ENCODE measurements at regions not wholly inside any gene's neighbourhood (a gene's known extent, or its start where the extent isn't known, plus 50 kb on each side); places are given as distances from the start of the nearest gene placed in this dataset.
A peak's percentile ranks its signal among the peaks of the same experiment; 100 is the strongest.

- no peak for TF ChIP-seq CTCF (IDR thresholded peaks at IDR 0.05; ENCODE audit: insufficient read depth, low read length, poor library complexity, severe bottlenecking)
- peaks cover 60% of the 10 kb centered on the region for H3K27me3 ChIP-seq (ENCODE audit: control insufficient read depth, insufficient read depth, low read length)
- H3K36me3 ChIP-seq (ENCODE audit: control insufficient read depth, insufficient read depth, low read length) = no peaks in the 10 kb centered on the region
- H3K4me3 ChIP-seq (ENCODE audit: low read depth, low read length) = no peak overlapping the region
- no peak for DNase-seq (ENCODE audit: low read depth)
These were observed 78.7 kb upstream of the ARAP3 start for GRCh38 chr5:141760753-141761152.

GRCh38 chr5:141760193-141760592 is 78.2 kb upstream of the ARAP3 start:
- H3K27me3 ChIP-seq (ENCODE audit: control insufficient read depth, insufficient read depth, low read length) = peaks cover 61% of the 10 kb centered on the region
- TF ChIP-seq CTCF (IDR thresholded peaks at IDR 0.05; ENCODE audit: insufficient read depth, low read length, poor library complexity, severe bottlenecking) = no peak
- H3K36me3 ChIP-seq (ENCODE audit: control insufficient read depth, insufficient read depth, low read length) = no peaks in the 10 kb centered on the region
- no peak overlapping the region for H3K4me3 ChIP-seq (ENCODE audit: low read depth, low read length)
- no peak for DNase-seq (ENCODE audit: low read depth)

GRCh38 chr5:141758310-141758998 is 76.4 kb upstream of the ARAP3 start:
- no peaks in the 10 kb centered on the region for H3K36me3 ChIP-seq (ENCODE audit: control insufficient read depth, insufficient read depth, low read length)
- H3K4me3 ChIP-seq (ENCODE audit: low read depth, low read length) = no peak overlapping the region
- no peak for TF ChIP-seq CTCF (IDR thresholded peaks at IDR 0.05; ENCODE audit: insufficient read depth, low read length, poor library complexity, severe bottlenecking)
- peaks cover 72% of the 10 kb centered on the region for H3K27me3 ChIP-seq (ENCODE audit: control insufficient read depth, insufficient read depth, low read length)
- DNase-seq (ENCODE audit: low read depth) = no peak

- DNase-seq (ENCODE audit: low read depth) = no peak
- TF ChIP-seq CTCF (IDR thresholded peaks at IDR 0.05; ENCODE audit: insufficient read depth, low read length, poor library complexity, severe bottlenecking) = peak; percentile 50
These were observed 75.4 kb upstream of the ARAP3 start for GRCh38 chr5:141757402-141757801.

GRCh38 chr5:141756196-141756595 is 74.2 kb upstream of the ARAP3 start:
- Histone ChIP-seq H3K27me3 (ENCODE audit: control insufficient read depth, insufficient read depth, low read length) (peaks cover 69% of the 10 kb centered on the region), H3K4me3 (ENCODE audit: low read depth, low read length) (no peak overlapping the region), H3K36me3 (ENCODE audit: control insufficient read depth, insufficient read depth, low read length) (no peaks in the 10 kb centered on the region)
- TF ChIP-seq CTCF (IDR thresholded peaks at IDR 0.05; ENCODE audit: insufficient read depth, low read length, poor library complexity, severe bottlenecking) = no peak
- no peak for DNase-seq (ENCODE audit: low read depth)

More at GRCh38 chr5:141757402-141757801, 75.4 kb upstream of the ARAP3 start:
- H3K27me3 ChIP-seq (ENCODE audit: control insufficient read depth, insufficient read depth, low read length) = peaks cover 75% of the 10 kb centered on the region
- no peak overlapping the region for H3K4me3 ChIP-seq (ENCODE audit: low read depth, low read length)
- H3K36me3 ChIP-seq (ENCODE audit: control insufficient read depth, insufficient read depth, low read length) = no peaks in the 10 kb centered on the region
